A673 (cell line): ENCODE measurements at regions not wholly inside any gene's neighbourhood (a gene's known extent, or its start where the extent isn't known, plus 50 kb on each side); places are given as distances from the start of the nearest gene placed in this dataset.

Experiments
- BruUV-seq: library from RNA; stranded (reverse); fragments of 400-500 nt; replicated peaks from 2 replicates; lab custom pipeline; 2021; lab: Mats Ljungman, UMichigan
- CTCF ChIA-PET: fragments of 300-600 bp; sonication (Branson Sonifier 250); formaldehyde crosslinking; loops from one replicate; lab custom pipeline; 2022; ENCODE audit warnings: antibody characterized with exemption; lab: Charles Lee
- POLR2A ChIA-PET: fragments of 300-600 bp; sonication (Branson Sonifier 250); formaldehyde crosslinking; loops from one replicate; lab custom pipeline; 2022; ENCODE audit warnings: antibody characterized with exemption; ENCODE audit not compliant: low non-redundant PET; lab: Charles Lee
- DNase-seq: peaks from one replicate; pipeline ENCODE4 v3.0.0-alpha.2; 2015; ENCODE audit warnings: low spot score
- H3K27ac ChIP-seq: fragments of 200-600 bp; sonication (generic); 2 replicates; pipeline ENCODE4 v1.5.1; 2016; ENCODE audit warnings: mixed run types, low read depth, mild to moderate bottlenecking, mixed read lengths, antibody characterized with exemption, low read length; ENCODE audit not compliant: poor library complexity, severe bottlenecking
- H3K27me3 ChIP-seq: fragments of 200-600 bp; sonication (generic); replicated peaks from 2 replicates; pipeline ENCODE4 v1.6.1; 2017; ENCODE audit warnings: mixed run types, low read depth, mild to moderate bottlenecking, mixed read lengths, antibody characterized with exemption, low read length; ENCODE audit not compliant: insufficient read depth, poor library complexity
- H3K36me3 ChIP-seq: fragments of 200-600 bp; sonication (generic); 2 replicates; pipeline ENCODE4 v1.6.1; 2016; ENCODE audit warnings: mixed run types, mild to moderate bottlenecking, mixed read lengths, antibody characterized with exemption, low read length; ENCODE audit not compliant: insufficient read depth, poor library complexity, severe bottlenecking
- H3K4me1 ChIP-seq: fragments of 200-600 bp; sonication (generic); 2 replicates; pipeline ENCODE4 v1.6.1; 2017; ENCODE audit warnings: mixed run types, mild to moderate bottlenecking, mixed read lengths, antibody characterized with exemption, low read length; ENCODE audit not compliant: insufficient read depth, poor library complexity, severe bottlenecking
- H3K4me3 ChIP-seq: fragments of 200-600 bp; sonication (generic); 2 replicates; pipeline ENCODE4 v1.5.1; 2016; ENCODE audit warnings: low read depth, mixed run types, mild to moderate bottlenecking, mixed read lengths, low read length; ENCODE audit not compliant: poor library complexity, severe bottlenecking
- H3K9me3 ChIP-seq: fragments of 200-600 bp; sonication (generic); 2 replicates; pipeline ENCODE4 v1.6.1; 2016; ENCODE audit warnings: mixed run types, low read depth, mild to moderate bottlenecking, mixed read lengths, antibody characterized with exemption, low read length; ENCODE audit not compliant: poor library complexity, severe bottlenecking
- CTCF ChIP-seq: fragments of 300-800, 200-600 bp; sonication (generic); conservative IDR thresholded peaks from 2 replicates; pipeline ENCODE4 v1.5.1; 2017; ENCODE audit warnings: low read depth, mild to moderate bottlenecking, antibody characterized with exemption, low read length, moderate library complexity, mixed read lengths
- EZH2 ChIP-seq: fragments of 200-600 bp; sonication (generic); IDR thresholded peaks from 2 replicates; pipeline ENCODE4 v1.6.1; 2017; ENCODE audit warnings: borderline replicate concordance, low read depth, mild to moderate bottlenecking, mixed read lengths, antibody characterized with exemption, low read length; ENCODE audit not compliant: poor library complexity, severe bottlenecking
- intact Hi-C: fragments of 100-400 bp; cut with micrococcal nuclease; formaldehyde crosslinking; loops from one replicate; pipeline ENCODE4 v1.10.0; 2022; ENCODE audit not compliant: unreplicated experiment

GRCh38 chr7:82594665-82595064 is 151.1 kb upstream of the CACNA2D1 start:
- TF ChIP-seq CTCF = no peak
- no peak for TF ChIP-seq EZH2
- ChIA-PET POLR2A (interaction anchor here (0.7 kb wide), 1 partner anchor 486 kb away, joined by 3 read pairs; no protein-coding TSS in a partner anchor), CTCF (no interaction called here)
- BruUV-seq = no TSS peak
- peak overlapping the region; percentile 52 for H3K27ac ChIP-seq
- no peaks in the 10 kb centered on the region for H3K9me3 ChIP-seq
- peaks cover 34% of the 10 kb centered on the region for H3K4me1 ChIP-seq
- H3K36me3 ChIP-seq = no peaks in the 10 kb centered on the region
- peak; percentile 64 for DNase-seq
- peak overlapping the region; percentile 22 for H3K4me3 ChIP-seq
- intact Hi-C loops = no loop called here
- H3K27me3 ChIP-seq = no peaks in the 10 kb centered on the region

GRCh38 chr7:82593780-82594179 is 150.2 kb upstream of the CACNA2D1 start:
- no peaks in the 10 kb centered on the region for H3K27me3 ChIP-seq
- no peaks in the 10 kb centered on the region for H3K9me3 ChIP-seq
- ChIA-PET POLR2A (interaction anchor here (0.7 kb wide), 1 partner anchor 163 kb away, joined by 3 read pairs; no protein-coding TSS in a partner anchor), CTCF (no interaction called here)
- H3K36me3 ChIP-seq = no peaks in the 10 kb centered on the region
- DNase-seq = no peak
- H3K27ac ChIP-seq = no peak overlapping the region
- no TSS peak for BruUV-seq
- TF ChIP-seq EZH2 (no peak), CTCF (no peak)
- no peak overlapping the region for H3K4me3 ChIP-seq
- peaks cover 29% of the 10 kb centered on the region for H3K4me1 ChIP-seq
- intact Hi-C loops = no loop called here

- no peak for DNase-seq
- BruUV-seq = no TSS peak
- CTCF ChIA-PET = no interaction called here
- Histone ChIP-seq H3K9me3 (no peaks in the 10 kb centered on the region), H3K27ac (no peak overlapping the region), H3K4me1 (peaks cover 29% of the 10 kb centered on the region), H3K36me3 (no peaks in the 10 kb centered on the region), H3K27me3 (no peaks in the 10 kb centered on the region), H3K4me3 (no peak overlapping the region)
- POLR2A ChIA-PET = no interaction called here
- intact Hi-C loops = no loop called here
- no peak for TF ChIP-seq CTCF
- TF ChIP-seq EZH2 = no peak
Observed at GRCh38 chr7:82592416-82592815, 148.8 kb upstream of the CACNA2D1 start.
